Kidney epithelial cell (primary cell): ENCODE measurements at regions not wholly inside any gene's neighbourhood (a gene's known extent, or its start where the extent isn't known, plus 50 kb on each side); places are given as distances from the start of the nearest gene placed in this dataset.

Experiments used
- DNase-seq: peaks from one replicate; pipeline ENCODE4 v3.0.0-alpha.2; 2010; ENCODE audit warnings: low read depth
- H3K27me3 ChIP-seq: 2 replicates; pipeline ENCODE4 v1.6.0; 2011; ENCODE audit warnings: low read length; ENCODE audit not compliant: control insufficient read depth, insufficient read depth
- H3K36me3 ChIP-seq: 2 replicates; pipeline ENCODE4 v1.5.1; 2011; ENCODE audit warnings: low read length; ENCODE audit not compliant: control insufficient read depth, insufficient read depth
- H3K4me3 ChIP-seq: 2 replicates; pipeline ENCODE4 v1.5.1; 2011; ENCODE audit warnings: low read depth, mild to moderate bottlenecking, control low read depth, low read length
- TF ChIP-seq, protein P1 (sequence below): IDR thresholded peaks from 2 replicates; pipeline ENCODE4 v1.5.1; 2011; ENCODE audit warnings: mild to moderate bottlenecking, moderate library complexity, low read length, control low read depth, inconsistent platforms; ENCODE audit not compliant: insufficient read depth, poor library complexity, severe bottlenecking

DNA sequence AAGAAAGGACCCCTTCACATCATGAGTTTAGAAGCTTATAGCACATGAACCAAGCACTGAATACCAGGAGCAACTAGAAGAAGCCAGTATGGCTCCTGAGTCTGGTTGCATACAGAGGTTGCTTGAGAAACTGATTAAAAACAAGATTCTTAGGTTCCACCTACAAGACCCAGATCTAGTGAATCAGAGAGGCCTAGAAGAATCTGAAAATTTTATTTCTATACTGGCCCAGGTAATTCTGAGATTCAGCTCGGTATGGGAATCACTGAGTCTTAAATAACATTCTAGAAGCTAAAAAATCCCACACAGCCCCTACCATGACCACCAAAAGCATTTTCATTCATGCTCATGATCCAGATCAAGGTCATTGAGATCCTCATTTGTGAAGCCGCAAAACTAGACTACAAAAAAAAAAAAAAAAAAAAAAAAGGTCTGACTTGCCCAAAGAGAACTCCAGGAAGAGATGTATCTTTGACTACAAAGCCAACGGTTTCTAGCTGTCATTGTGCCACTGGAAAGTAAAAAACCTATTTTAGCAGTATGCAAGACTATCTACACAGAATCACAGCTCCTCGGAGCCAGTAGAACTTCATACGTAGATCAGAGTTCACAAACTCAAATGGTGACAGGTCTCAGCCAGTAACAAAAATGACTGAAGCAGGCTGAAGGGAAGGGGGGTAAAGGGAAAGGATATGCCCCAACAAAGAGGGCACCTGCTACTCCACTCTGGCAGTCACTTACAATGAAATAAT, 168.4 kb upstream of the EGLN3 start:
- TF ChIP-seq, protein P1, sequence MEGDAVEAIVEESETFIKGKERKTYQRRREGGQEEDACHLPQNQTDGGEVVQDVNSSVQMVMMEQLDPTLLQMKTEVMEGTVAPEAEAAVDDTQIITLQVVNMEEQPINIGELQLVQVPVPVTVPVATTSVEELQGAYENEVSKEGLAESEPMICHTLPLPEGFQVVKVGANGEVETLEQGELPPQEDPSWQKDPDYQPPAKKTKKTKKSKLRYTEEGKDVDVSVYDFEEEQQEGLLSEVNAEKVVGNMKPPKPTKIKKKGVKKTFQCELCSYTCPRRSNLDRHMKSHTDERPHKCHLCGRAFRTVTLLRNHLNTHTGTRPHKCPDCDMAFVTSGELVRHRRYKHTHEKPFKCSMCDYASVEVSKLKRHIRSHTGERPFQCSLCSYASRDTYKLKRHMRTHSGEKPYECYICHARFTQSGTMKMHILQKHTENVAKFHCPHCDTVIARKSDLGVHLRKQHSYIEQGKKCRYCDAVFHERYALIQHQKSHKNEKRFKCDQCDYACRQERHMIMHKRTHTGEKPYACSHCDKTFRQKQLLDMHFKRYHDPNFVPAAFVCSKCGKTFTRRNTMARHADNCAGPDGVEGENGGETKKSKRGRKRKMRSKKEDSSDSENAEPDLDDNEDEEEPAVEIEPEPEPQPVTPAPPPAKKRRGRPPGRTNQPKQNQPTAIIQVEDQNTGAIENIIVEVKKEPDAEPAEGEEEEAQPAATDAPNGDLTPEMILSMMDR: no peak
- no peaks in the 10 kb centered on the region for H3K27me3 ChIP-seq
- H3K4me3 ChIP-seq: no peak overlapping the region
- no peak for DNase-seq
- no peaks in the 10 kb centered on the region for H3K36me3 ChIP-seq

DNA sequence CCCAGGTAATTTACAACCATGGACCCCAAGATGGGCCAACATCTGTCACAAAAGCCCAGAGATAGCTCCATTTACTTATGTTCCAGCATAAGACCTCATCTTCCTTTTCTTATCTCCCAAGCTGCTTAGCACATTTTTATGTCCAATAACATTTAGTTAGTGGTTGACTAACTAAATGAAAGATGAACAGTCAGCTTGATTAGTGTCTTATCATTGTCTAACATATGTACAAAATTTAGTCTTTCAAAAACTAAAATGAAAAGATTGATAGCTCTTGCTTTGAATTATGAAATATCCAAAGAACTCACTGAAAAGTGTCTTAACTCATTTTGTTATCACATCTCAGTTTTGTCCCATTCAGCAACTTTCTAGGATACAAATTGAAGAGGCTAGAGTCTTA, 163.1 kb upstream of the EGLN3 start:
- no peak for DNase-seq
- Histone ChIP-seq H3K27me3 (no peaks in the 10 kb centered on the region), H3K36me3 (no peaks in the 10 kb centered on the region), H3K4me3 (no peak overlapping the region)
- TF ChIP-seq, protein P1: no peak

DNA sequence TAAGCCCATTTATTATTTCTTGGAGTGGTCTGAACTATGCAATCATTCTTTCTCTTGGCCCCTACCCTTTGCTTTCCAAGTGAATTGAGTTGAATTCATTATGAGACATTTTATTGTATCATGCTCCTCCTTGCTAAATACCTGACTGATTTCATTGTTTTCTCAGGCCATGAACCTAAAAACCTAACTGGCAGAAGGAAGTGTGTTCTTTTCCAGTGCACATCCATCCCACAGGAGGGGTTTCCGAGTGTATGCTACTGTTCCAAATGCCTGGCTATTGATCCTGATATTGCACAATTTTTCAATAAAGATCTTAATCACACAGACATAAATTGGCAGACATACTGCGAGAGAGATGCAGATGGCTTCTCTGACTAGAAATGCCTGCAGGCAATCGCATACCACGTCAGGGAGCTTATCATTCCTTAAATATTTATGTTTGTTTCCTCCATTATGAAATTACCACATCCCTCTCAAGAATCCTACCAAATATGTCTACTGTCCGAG, 162.2 kb upstream of the EGLN3 start:
- no peaks in the 10 kb centered on the region for H3K27me3 ChIP-seq
- no peaks in the 10 kb centered on the region for H3K36me3 ChIP-seq
- no peak for DNase-seq
- no peak overlapping the region for H3K4me3 ChIP-seq
- TF ChIP-seq, protein P1: no peak

DNA sequence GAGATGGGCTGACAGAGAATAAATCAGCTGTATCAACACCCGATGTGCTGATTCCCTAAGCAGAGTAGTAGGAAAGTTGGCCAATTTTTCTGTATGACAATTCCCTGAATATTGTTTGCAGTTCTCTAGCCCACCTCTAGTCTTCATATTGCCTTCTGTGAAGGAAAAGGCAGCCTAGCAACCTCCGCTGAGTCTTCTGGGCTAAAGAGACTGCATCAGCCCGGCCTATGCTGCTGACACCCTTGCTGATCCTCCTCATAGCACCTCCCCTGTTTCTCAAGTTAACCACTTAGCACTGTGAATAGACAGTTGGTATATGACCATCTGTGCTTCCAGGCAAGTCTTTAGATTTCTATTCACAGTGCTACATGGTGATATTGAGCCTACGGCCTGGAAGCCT, 161.1 kb upstream of the EGLN3 start:
- Histone ChIP-seq H3K27me3 (no peaks in the 10 kb centered on the region), H3K36me3 (no peaks in the 10 kb centered on the region), H3K4me3 (no peak overlapping the region)
- TF ChIP-seq, protein P1: no peak
- no peak for DNase-seq

DNA sequence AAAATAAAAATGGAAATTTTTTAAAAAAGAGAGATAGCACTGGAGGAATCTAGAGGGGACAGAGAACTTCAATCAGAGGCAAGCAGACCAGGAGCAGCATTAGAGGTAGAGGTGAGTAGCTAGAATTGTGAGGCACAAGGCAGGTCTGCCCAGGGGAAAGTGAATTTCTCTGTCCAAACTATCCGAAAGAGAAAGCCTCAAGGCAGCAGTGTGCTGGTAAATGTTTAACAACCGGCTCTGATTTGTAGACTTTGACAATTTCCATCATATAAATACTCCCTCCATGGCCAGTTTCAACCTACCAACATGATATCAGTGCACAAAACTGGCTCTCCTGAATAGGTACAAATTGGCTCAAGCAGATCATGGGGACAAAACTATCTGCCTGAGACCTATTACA, 160.6 kb upstream of the EGLN3 start:
- TF ChIP-seq, protein P1: no peak
- DNase-seq: no peak
- no peak overlapping the region for H3K4me3 ChIP-seq
- H3K36me3 ChIP-seq: no peaks in the 10 kb centered on the region
- no peaks in the 10 kb centered on the region for H3K27me3 ChIP-seq

DNA sequence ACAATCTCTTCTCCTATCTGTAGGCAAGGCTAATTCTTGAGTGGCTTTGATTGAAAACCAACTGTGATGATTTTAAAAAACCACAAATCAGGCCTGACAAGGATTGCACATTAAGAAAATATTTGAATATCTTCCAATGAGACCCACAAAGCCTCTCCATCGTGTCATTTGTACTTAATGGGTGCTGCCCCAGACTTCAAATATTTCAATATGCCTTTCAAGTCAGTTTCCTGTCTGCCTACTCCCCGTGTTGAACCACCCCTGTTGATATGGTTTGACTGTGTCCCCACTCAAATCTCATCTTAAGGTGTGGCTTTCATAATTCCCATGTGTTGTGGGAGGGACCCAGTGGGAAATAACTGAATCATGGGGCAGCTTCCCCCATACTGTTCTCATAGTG, 159.7 kb upstream of the EGLN3 start:
- Histone ChIP-seq H3K4me3 (no peak overlapping the region), H3K36me3 (no peaks in the 10 kb centered on the region), H3K27me3 (no peaks in the 10 kb centered on the region)
- TF ChIP-seq, protein P1: no peak
- no peak for DNase-seq
